Middle frontal gyrus (tissue), 1 donor: ENCODE measurements at regions not wholly inside any gene's neighbourhood (a gene's known extent, or its start where the extent isn't known, plus 50 kb on each side); places are given as distances from the start of the nearest gene placed in this dataset.

Experiments used
- DNase-seq: peaks from one replicate; pipeline ENCODE4 v3.0.0-alpha.2; 2015; ENCODE audit warnings: low spot score; ENCODE audit errors: extremely low spot score

- DNase-seq = no peak
These were observed 289.0 kb upstream of the RASGRP1 start for GRCh38 chr15:38853608-38854007.

DNA sequence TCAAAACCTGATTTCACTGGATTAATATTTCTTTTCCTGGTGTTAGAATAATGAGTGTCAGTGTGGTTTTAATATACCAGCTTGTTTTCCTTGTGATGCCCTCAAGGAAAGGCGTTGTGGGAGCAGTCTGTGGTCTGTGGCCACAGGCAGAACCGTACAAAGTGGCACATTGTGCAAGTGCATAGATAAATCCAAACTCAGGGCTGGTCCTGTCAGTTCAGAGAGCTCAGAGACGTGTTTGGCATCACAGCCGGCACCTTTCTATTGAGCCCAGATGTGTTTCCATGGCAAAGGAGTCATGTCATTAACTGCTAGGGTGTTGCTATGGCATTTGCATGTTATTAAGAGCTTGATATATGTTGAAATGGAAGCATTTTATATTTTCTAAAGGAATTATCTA lies 289.9 kb upstream of the RASGRP1 start:
- no peak for DNase-seq

DNA sequence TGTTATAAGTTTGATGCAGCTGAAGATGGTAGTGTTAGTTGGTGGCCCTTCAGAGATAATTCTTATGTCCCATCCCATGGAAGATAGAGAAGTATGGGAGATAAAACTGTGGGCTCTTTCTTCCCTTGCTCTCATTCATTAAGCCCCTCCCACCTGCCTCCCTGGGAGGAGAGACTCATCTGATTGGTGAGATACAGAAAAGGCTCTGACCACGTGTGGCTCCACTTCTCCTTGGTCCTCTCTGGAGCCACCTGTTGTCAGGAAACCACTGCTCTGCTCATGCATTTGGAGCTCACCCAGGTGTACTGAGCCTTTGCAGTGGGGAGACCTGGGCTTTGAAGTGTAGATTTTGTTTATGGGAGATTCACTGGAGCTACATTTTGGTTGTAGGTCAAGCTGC lies 293.2 kb upstream of the RASGRP1 start:
- no peak for DNase-seq

DNA sequence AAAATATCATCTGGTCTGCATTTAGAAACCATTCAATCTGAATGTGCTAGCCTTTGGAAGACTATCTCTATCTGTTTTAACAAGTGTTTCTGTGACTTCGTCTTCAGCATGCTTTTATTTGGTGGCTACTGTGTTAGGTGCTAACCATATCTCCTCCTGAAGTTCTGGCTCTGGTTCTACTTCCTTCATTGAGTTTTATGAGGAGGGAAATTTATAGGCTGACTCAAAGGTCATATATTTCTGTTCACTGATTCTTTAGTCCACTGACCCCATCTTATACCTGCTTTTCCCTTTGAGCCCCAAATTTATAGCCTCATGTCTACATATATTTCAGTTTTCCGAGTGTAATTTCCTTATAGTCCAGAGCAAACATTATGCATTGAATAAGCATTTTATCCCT lies 295.0 kb upstream of the RASGRP1 start:
- no peak for DNase-seq

DNA sequence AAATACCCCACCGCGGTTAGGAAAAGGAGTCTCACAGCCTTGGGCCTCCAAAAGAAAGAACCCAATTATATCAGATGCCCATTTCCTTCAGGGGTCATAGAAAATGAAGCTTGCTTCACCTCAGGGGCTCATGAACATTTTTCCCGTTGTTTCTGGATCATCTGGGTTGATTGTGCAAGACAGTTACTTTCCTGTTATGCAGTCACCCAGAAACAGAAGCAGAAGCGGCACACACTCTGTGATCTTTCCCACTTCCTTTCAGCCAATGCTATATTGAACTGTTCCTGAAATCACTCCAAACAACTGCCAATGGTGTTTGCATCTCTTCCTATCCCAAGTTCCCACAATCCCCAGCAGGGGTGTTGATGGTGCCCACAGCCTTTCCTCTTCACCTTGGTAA lies 295.6 kb upstream of the RASGRP1 start:
- DNase-seq = no peak

DNA sequence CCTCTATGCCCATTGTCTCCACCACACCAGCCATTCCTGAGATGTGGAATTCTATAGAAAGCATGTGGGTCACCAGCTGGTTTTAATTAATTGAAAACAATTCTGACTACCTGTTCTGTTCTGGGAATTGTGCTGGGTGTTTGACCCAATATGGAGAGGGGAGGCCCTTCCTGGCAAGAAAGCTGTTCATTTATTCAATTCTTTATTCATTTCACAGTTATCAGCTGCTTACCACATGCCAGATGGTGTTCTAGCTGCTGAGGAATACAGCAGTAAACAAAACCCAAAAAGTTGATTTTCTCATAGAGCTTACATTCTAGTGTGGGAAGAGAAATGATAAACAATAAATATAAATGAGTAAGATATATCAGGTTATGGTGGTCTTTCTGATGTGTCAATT lies 296.1 kb upstream of the RASGRP1 start:
- DNase-seq = no peak

GRCh38 chr15:38861108-38861507 lies 296.5 kb upstream of the RASGRP1 start:
- no peak for DNase-seq

GRCh38 chr15:38862099-38862498 lies 297.5 kb upstream of the RASGRP1 start:
- no peak for DNase-seq

GRCh38 chr15:38863381-38863780 lies 298.8 kb upstream of the RASGRP1 start:
- DNase-seq = no peak

GRCh38 chr15:38864122-38864521 lies 299.5 kb upstream of the RASGRP1 start:
- no peak for DNase-seq

DNA sequence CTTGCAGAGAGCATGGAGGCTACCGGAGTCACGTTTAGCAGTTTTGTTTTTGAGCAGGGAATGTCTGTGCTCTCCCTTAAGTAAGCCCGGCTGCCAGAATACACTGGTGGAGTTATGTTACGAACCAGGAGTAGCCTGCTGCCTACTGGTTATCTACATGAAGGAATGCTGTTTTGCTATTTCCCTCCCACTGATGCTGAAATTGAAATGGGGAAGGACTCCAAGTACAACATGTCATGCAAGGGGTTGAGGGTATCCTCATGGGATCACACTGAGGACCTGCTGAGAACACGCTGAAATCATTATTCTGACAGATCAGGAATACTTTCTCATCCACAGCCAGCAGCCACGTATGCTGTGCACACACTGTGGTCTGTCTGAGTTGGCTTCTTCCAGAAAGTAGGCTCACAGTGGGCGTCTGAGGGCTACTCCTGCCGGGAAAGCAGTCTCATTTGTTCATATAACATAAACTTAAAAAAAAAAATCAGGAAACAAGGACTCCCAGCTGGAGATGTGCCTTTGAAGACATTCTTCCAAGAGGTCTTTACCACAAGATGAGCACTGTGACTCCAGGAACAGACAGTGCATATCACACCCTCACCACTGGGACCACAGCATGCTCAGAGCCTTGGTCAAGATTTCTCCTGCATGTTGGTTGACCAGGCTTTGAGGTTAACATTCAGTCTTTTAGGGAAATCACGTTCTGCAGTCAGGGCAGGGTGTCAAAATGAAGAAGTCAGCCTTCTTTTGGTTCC lies 300.4 kb upstream of the RASGRP1 start:
- DNase-seq = no peak

DNA sequence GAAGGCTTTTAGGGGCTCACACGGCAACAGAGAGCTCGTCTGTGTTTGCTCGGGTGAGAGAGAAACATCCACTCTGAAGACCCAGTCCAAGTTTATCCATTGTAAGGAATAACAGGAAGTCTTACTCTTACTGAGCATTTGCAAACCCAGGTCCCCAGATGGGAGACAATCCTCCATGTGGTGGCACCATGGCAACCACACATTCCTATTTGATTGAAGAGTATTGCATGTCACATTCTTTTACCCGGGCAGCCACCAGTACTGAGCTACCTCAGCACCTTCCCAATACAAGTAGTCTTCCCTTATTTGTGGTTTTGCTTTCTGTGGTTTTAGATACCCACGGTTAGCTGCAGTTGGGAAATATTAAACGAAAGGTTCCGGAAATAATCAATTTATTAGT lies 302.9 kb upstream of the RASGRP1 start:
- no peak for DNase-seq

DNA sequence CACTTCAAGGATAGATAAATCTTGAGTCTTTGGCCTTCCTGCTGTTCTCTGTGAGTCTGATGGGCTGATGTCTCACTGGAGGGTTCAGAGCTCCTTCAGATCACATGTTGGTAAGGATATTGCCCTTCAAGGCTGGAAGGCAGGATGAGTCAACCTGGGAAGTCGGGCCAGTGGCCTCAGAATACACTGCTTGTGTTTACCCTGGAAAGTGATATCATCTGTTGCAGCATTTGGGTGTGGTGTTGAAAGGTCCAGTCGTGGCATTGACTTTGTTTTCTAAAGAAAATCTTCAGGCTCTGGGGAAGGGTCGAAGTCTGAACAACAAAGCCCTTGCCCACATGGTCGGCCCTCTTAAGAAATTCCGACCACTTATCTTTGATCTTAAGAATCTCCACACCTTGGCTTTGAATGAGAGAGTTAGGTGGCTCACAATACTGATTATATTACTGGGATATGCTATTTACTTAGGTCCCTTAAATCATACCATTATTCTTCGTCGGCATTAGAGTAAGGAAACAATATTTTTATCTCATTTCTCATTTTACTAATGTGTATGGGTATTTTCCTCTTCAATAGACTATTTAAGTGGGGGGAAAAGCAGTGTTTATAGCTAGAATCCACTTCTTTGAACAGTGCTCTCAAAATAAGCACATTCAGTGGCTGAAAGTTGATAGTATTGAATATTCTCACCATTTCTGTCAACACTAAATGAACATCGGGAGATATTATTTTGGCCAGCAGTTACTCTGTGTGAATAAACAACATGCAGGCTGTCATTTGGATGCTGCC lies 303.9 kb upstream of the RASGRP1 start:
- no peak for DNase-seq

GRCh38 chr15:38871638-38872037 lies 307.0 kb upstream of the RASGRP1 start:
- DNase-seq = no peak

DNA sequence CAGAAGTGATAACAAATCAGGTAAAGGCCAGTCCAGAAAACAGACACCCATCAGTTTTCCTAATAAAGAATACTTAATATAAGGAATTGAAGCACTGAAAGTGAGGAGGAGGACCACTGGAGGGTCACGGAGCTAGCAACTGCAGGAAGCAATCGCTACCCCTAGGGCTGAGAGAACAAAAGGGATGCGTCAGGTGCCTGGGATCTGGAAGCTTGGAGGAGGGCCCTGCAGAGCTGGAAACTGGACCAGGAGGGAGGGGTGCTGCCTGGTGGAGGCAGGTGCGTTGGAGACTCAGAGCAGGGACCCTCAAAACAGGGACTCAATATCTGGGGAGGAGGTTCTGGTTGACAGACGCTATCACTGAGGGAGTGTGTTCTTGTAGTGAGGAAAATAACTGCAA lies 308.1 kb upstream of the RASGRP1 start:
- DNase-seq = no peak

DNA sequence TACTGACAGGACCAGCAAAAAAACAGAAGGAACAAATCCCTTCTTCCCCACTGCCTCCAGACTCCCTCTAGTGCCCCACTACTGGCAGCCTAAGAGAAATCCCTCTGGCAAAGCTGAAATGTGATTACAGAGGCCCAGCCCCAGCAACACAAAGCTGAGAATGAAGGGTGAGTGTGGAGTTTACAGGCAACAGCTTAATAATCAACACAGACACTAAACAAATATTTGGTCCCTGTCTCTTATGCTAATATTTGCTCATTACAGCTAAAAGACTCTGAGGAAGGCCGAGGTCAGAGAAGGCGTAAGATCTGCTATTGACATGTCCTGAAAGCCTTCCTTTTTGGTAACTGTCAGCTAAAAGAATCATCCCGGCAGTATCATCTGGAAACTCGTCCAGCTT lies 308.5 kb upstream of the RASGRP1 start:
- DNase-seq = no peak

- DNase-seq = no peak
These were observed 309.9 kb upstream of the RASGRP1 start for GRCh38 chr15:38874464-38874863.

- DNase-seq = no peak
These were observed 311.6 kb upstream of the RASGRP1 start for GRCh38 chr15:38876211-38876610.

DNA sequence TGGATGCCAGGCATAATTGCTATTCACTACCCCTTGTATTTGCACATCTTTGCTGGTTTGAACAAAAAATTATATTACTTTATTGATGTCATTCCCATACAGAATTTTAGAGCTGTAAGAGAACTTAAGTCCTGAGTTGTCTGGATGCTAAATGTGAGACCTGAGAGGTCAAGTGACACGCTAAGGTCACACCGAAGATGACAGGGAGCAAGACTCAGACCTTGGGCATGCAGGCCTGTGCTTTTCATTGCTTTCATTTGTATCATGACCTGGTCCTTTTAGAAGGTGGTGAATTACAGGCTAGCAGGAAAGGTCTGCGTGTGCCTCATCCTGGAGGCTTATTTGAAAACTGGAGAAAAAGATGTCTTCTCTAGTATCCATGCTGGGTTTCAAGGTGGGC lies 312.0 kb upstream of the RASGRP1 start:
- no peak for DNase-seq

GRCh38 chr15:38877471-38877870 lies 312.9 kb upstream of the RASGRP1 start:
- DNase-seq = no peak

GRCh38 chr15:38878026-38878425 lies 313.4 kb upstream of the RASGRP1 start:
- DNase-seq = no peak

GRCh38 chr15:38878926-38879325 lies 314.3 kb upstream of the RASGRP1 start:
- DNase-seq = no peak

DNA sequence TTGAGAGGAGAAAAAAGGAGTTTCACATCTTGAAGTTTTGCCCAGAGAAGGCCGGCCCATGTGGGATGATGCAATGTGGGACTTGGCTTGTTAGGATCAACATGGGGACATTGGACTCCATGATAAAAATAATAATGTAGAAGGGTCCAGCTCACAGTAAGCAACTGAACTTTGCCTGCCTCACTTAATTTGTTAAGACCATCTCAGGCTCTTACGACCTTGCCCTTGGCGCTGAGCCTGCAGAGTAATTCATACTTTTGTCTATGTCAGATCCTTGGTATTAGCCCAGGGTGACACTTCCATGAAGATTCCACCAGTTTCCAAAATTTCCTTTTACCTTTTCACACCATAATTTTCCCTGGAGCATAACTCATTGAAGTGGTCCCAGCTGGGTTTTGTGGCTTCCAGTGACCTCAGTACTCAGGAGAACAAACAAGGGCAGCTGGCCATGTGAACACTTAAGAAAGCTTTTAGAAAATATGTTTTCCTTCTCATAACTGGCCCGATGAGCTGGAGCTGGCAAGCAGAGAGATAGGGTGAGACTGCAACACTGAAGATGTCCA lies 315.4 kb upstream of the RASGRP1 start:
- no peak for DNase-seq
